RWPE2 (cell line): ENCODE measurements at regions not wholly inside any gene's neighbourhood (a gene's known extent, or its start where the extent isn't known, plus 50 kb on each side); places are given as distances from the start of the nearest gene placed in this dataset.

Experiments
- ATAC-seq: fragments of 200-7000 bp; cut with Tn5 transposase; 3 replicates; pipeline ENCODE4 v1.9.1; 2021; ENCODE audit warnings: low read depth
- DNase-seq: peaks from one replicate; pipeline ENCODE4 v3.0.0-alpha.2; 2020; ENCODE audit warnings: low spot score
- H3K27ac ChIP-seq: fragments of 450-650 bp; 2 replicates; pipeline ENCODE4 v1.5.1; 2017; ENCODE audit warnings: mild to moderate bottlenecking; ENCODE audit not compliant: poor library complexity, severe bottlenecking
- H3K27me3 ChIP-seq: fragments of 250-450 bp; sonication (Bioruptor Pico); 2 replicates; pipeline ENCODE4 v1.5.1; 2021; ENCODE audit warnings: mild to moderate bottlenecking, moderate library complexity; ENCODE audit not compliant: insufficient read depth, poor library complexity, severe bottlenecking
- H3K36me3 ChIP-seq: fragments of 250-450 bp; sonication (Bioruptor Pico); 2 replicates; pipeline ENCODE4 v1.5.1; 2020; ENCODE audit warnings: low read depth, mild to moderate bottlenecking, moderate library complexity
- H3K4me1 ChIP-seq: fragments of 250-450 bp; sonication (Bioruptor Pico); 2 replicates; pipeline ENCODE4 v1.5.1; 2021; ENCODE audit warnings: mild to moderate bottlenecking, moderate library complexity; ENCODE audit not compliant: insufficient read depth, poor library complexity, severe bottlenecking
- H3K4me3 ChIP-seq: fragments of 250-450 bp; sonication (Bioruptor Pico); 2 replicates; pipeline ENCODE4 v1.5.1; 2021; ENCODE audit warnings: mild to moderate bottlenecking, moderate library complexity; ENCODE audit not compliant: severe bottlenecking
- H3K9me3 ChIP-seq: fragments of 250-450 bp; sonication (Bioruptor Pico); 2 replicates; pipeline ENCODE4 v1.5.1; 2021; ENCODE audit warnings: mild to moderate bottlenecking, moderate library complexity; ENCODE audit not compliant: severe bottlenecking
- CTCF ChIP-seq: fragments of 450-650 bp; IDR thresholded peaks from one replicate; pipeline ENCODE4 v1.5.1; 2017; ENCODE audit warnings: mild to moderate bottlenecking, moderate library complexity; ENCODE audit not compliant: poor library complexity, severe bottlenecking

GRCh38 chr13:109425821-109426689 lies 360.3 kb downstream of the IRS2 start:
- TF ChIP-seq CTCF: no peak
- Histone ChIP-seq H3K36me3 (no peaks in the 10 kb centered on the region), H3K27me3 (no peaks in the 10 kb centered on the region), H3K4me1 (no peaks in the 10 kb centered on the region), H3K9me3 (no peaks in the 10 kb centered on the region), H3K27ac (no peak overlapping the region), H3K4me3 (no peak overlapping the region)
- no peak for DNase-seq
- no peak for ATAC-seq

- Histone ChIP-seq H3K27ac (no peak overlapping the region), H3K36me3 (no peaks in the 10 kb centered on the region), H3K4me3 (no peak overlapping the region), H3K9me3 (no peaks in the 10 kb centered on the region), H3K27me3 (no peaks in the 10 kb centered on the region), H3K4me1 (no peaks in the 10 kb centered on the region)
- TF ChIP-seq CTCF: no peak
- ATAC-seq (no peak), DNase-seq (no peak)
These were observed 364.2 kb downstream of the IRS2 start for GRCh38 chr13:109422161-109422560.

- no peak for TF ChIP-seq CTCF
These were observed 366.5 kb downstream of the IRS2 start for GRCh38 chr13:109419896-109420295.

GRCh38 chr13:109418111-109418510 lies 368.3 kb downstream of the IRS2 start:
- H3K27ac ChIP-seq: no peak overlapping the region
- DNase-seq (no peak), ATAC-seq (no peak)
- TF ChIP-seq CTCF: no peak
- no peaks in the 10 kb centered on the region for H3K4me1 ChIP-seq
- no peaks in the 10 kb centered on the region for H3K9me3 ChIP-seq
- no peak overlapping the region for H3K4me3 ChIP-seq
- no peaks in the 10 kb centered on the region for H3K36me3 ChIP-seq
- H3K27me3 ChIP-seq: no peaks in the 10 kb centered on the region

More at GRCh38 chr13:109419896-109420295, 366.5 kb downstream of the IRS2 start:
- Histone ChIP-seq H3K27ac (no peak overlapping the region), H3K36me3 (no peaks in the 10 kb centered on the region), H3K27me3 (no peaks in the 10 kb centered on the region), H3K9me3 (no peaks in the 10 kb centered on the region), H3K4me3 (no peak overlapping the region), H3K4me1 (no peaks in the 10 kb centered on the region)
- DNase-seq (no peak), ATAC-seq (no peak)

- H3K9me3 ChIP-seq: no peaks in the 10 kb centered on the region
- TF ChIP-seq CTCF: no peak
- ATAC-seq: no peak
- H3K4me3 ChIP-seq: no peak overlapping the region
- no peaks in the 10 kb centered on the region for H3K27me3 ChIP-seq
- DNase-seq: no peak
- H3K36me3 ChIP-seq: no peaks in the 10 kb centered on the region
- no peak overlapping the region for H3K27ac ChIP-seq
- no peaks in the 10 kb centered on the region for H3K4me1 ChIP-seq
These were observed 370.4 kb downstream of the IRS2 start for GRCh38 chr13:109416001-109416400.
